Panc1 (cell line): ENCODE measurements at regions not wholly inside any gene's neighbourhood (a gene's known extent, or its start where the extent isn't known, plus 50 kb on each side); places are given as distances from the start of the nearest gene placed in this dataset.
"Not testable (repeated sequence)": the region's sequence is repeated elsewhere in the genome, so short reads cannot be mapped to it uniquely, and the experiment has no call there.

ENCODE experiments used
- ATAC-seq: fragments of 200-7000 bp; cut with Tn5 transposase; 2 replicates; pipeline ENCODE4 v1.9.1; 2020; ENCODE audit warnings: mild to moderate bottlenecking, moderate library complexity
- BruUV-seq: library from RNA; stranded (reverse); fragments of 400-500 nt; replicated peaks from 2 replicates; lab custom pipeline; 2021; lab: Mats Ljungman, UMichigan
- CTCF ChIA-PET: fragments of 300-600 bp; sonication (Branson Sonifier 250); formaldehyde crosslinking; loops from one replicate; lab custom pipeline; 2022; ENCODE audit warnings: antibody characterized with exemption; lab: Charles Lee
- POLR2A ChIA-PET: fragments of 300-600 bp; sonication (Branson Sonifier 250); formaldehyde crosslinking; loops from one replicate; lab custom pipeline; 2022; ENCODE audit warnings: antibody characterized with exemption; lab: Charles Lee
- DNase-seq: peaks from one replicate; pipeline ENCODE4 v3.0.0-alpha.2; 2010; ENCODE audit warnings: low read depth, low spot score
- H3K27ac ChIP-seq: 2 replicates; pipeline ENCODE4 v1.5.1; 2011; ENCODE audit warnings: mild to moderate bottlenecking, low read length, inconsistent platforms
- H3K27me3 ChIP-seq: fragments of 200-500 bp; sonication (Bioruptor generic); 2 replicates; pipeline ENCODE4 v1.6.0; 2014; ENCODE audit warnings: low read length, inconsistent platforms; ENCODE audit not compliant: control insufficient read depth, insufficient read depth
- H3K36me3 ChIP-seq: fragments of 200-500 bp; sonication (Bioruptor generic); 2 replicates; pipeline ENCODE4 v1.5.1; 2014; ENCODE audit warnings: inconsistent platforms, mild to moderate bottlenecking, low read length, moderate library complexity; ENCODE audit not compliant: control insufficient read depth, insufficient read depth
- H3K4me1 ChIP-seq: 2 replicates; pipeline ENCODE4 v1.5.1; 2011; ENCODE audit warnings: inconsistent platforms, mild to moderate bottlenecking, low read length, moderate library complexity; ENCODE audit not compliant: control insufficient read depth, insufficient read depth
- H3K4me3 ChIP-seq, 2 experiments: 2 replicates each; pipeline ENCODE4 v1.5.1; 2011 to 2012; ENCODE audit warnings: low read depth in 2 of 2, low read length in 2 of 2, mild to moderate bottlenecking in 2 of 2, inconsistent platforms in 1 of 2, moderate library complexity in 1 of 2
- H3K9me3 ChIP-seq: fragments of 200-500 bp; sonication (Bioruptor generic); 2 replicates; pipeline ENCODE4 v1.5.1; 2014; ENCODE audit warnings: low read depth, mild to moderate bottlenecking, inconsistent platforms, low read length, moderate library complexity; ENCODE audit not compliant: control insufficient read depth, insufficient read depth
- CTCF ChIP-seq: fragments of 450-650 bp; IDR thresholded peaks from 2 replicates; pipeline ENCODE4 v1.5.1; 2017; ENCODE audit warnings: mild to moderate bottlenecking
- POLR2AphosphoS5 ChIP-seq: IDR thresholded peaks from 2 replicates; pipeline ENCODE4 v1.6.1; 2012; ENCODE audit warnings: mild to moderate bottlenecking, low read depth, low read length, moderate library complexity
- REST ChIP-seq, 2 experiments: IDR thresholded peaks; 2 replicates each; pipeline ENCODE4 v1.6.1; 2011 to 2012; ENCODE audit warnings: low read depth in 2 of 2, control low read depth in 1 of 2, low read length in 1 of 2, mild to moderate bottlenecking in 1 of 2, moderate library complexity in 1 of 2; ENCODE audit not compliant: insufficient read depth in 1 of 2
- TCF7L2 ChIP-seq: IDR thresholded peaks from 2 replicates; pipeline ENCODE4 v1.6.1; 2011; ENCODE audit warnings: mild to moderate bottlenecking, low read depth, low read length, inconsistent platforms
- in situ Hi-C: cut with HindIII; loops from 2 replicates; pipeline ENCODE4 v1.10.0; 2016; ENCODE audit warnings: low sequenced_read_pairs, low pct_unique_long_range_greater_than_20kb
- intact Hi-C: fragments of 100-400 bp; cut with micrococcal nuclease; formaldehyde crosslinking; loops from one replicate; pipeline ENCODE4 v1.10.0; 2022; ENCODE audit not compliant: unreplicated experiment

DNA sequence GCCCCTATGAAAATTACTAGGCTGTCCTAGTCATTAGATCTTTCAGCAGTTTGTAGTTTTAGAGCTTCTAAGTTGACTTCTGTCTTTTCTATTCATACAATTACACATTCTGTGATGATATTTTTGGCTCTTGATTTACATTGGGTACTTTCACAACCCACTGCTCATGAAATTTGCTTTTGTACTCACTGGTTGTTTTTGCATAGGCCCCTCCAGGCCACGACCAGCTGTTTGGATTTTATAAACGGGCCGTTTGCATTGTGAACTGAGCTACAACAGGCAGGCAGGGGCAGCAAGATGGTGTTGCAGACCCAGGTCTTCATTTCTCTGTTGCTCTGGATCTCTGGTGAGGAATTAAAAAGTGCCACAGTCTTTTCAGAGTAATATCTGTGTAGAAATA lies 193.8 kb downstream of the RPIA start:
- TF ChIP-seq REST (IDR thresholded peaks at IDR 0.05; ENCODE audit: insufficient read depth in 1 of 2, low read depth in 2 of 2, low read length in 1 of 2), result no peak
- TF ChIP-seq TCF7L2, result no peak
- no peak for TF ChIP-seq CTCF
- intact Hi-C loops (no loop called here), in situ Hi-C loops (no loop called here)
- no peak overlapping the region for H3K4me3 ChIP-seq
- no peaks in the 10 kb centered on the region for H3K36me3 ChIP-seq
- no peak for DNase-seq
- no TSS peak for BruUV-seq
- ATAC-seq, result no peak
- CTCF ChIA-PET, result no interaction called here
- no peak overlapping the region for H3K27ac ChIP-seq
- H3K4me1 ChIP-seq, result no peaks in the 10 kb centered on the region
- POLR2A ChIA-PET, result no interaction called here
- 0 out of 2 replicates have a peak, but pooled peaks cover 5% of the 10 kb centered on the region for H3K27me3 ChIP-seq
- H3K9me3 ChIP-seq, result no peaks in the 10 kb centered on the region

DNA sequence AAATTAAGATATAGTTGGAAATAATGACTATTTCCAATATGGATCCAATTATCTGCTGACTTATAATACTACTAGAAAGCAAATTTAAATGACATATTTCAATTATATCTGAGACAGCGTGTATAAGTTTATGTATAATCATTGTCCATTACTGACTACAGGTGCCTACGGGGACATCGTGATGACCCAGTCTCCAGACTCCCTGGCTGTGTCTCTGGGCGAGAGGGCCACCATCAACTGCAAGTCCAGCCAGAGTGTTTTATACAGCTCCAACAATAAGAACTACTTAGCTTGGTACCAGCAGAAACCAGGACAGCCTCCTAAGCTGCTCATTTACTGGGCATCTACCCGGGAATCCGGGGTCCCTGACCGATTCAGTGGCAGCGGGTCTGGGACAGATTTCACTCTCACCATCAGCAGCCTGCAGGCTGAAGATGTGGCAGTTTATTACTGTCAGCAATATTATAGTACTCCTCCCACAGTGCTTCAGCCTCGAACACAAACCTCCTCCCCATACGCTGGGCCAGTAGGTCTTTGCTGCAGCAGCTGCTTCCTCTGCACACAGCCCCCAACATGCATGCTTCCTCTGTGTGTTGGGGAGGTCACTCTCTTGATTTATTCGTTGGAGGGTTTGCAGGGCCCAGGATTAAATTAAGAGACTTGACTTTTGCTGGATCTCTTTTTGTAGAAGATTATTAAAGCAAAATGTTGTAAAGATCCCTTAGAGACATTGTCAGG lies 194.4 kb downstream of the RPIA start:
- H3K36me3 ChIP-seq, result no peaks in the 10 kb centered on the region
- TF ChIP-seq REST (IDR thresholded peaks at IDR 0.05; ENCODE audit: insufficient read depth in 1 of 2, low read depth in 2 of 2, low read length in 1 of 2) (no peak), TCF7L2 (no peak), POLR2AphosphoS5 (no peak)
- intact Hi-C loops (no loop called here), in situ Hi-C loops (no loop called here)
- 0 out of 2 replicates have a peak, but pooled peaks cover 5% of the 10 kb centered on the region for H3K27me3 ChIP-seq
- no peak overlapping the region for H3K27ac ChIP-seq
- H3K4me1 ChIP-seq, result no peaks in the 10 kb centered on the region
- H3K4me3 ChIP-seq, result no peak overlapping the region
- ATAC-seq (no peak), DNase-seq (no peak)
- POLR2A ChIA-PET, result no interaction called here
- no TSS peak for BruUV-seq
- no peaks in the 10 kb centered on the region for H3K9me3 ChIP-seq
- CTCF ChIA-PET, result no interaction called here

DNA sequence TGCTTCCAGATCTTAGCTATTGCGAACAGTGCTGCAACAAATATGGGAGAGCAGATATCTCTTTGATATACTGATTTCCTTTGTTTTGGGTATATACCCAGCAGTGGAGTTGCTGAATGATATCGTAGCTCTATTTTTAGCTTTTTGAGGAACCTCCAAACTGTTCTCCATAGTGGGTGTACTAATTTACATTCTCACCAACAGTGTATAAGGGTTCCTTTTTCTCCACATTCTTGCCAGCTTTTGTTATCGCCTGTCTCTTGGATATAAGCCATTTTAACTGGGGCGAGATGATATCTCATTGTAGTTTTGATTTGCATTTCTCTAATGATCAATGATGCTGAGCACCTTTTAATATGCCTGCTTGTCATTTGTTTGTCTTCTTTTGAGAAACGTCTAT lies 196.0 kb downstream of the RPIA start:
- intact Hi-C loops, BruUV-seq, POLR2A ChIA-PET, H3K27ac ChIP-seq, H3K4me3 ChIP-seq, ATAC-seq, in situ Hi-C loops, H3K27me3 ChIP-seq, H3K9me3 ChIP-seq, H3K4me1 ChIP-seq, CTCF ChIA-PET, DNase-seq, H3K36me3 ChIP-seq: not testable (repeated sequence)
